ENCODE measurements at regions not wholly inside any gene's neighbourhood (a gene's known extent, or its start where the extent isn't known, plus 50 kb on each side); places are given as distances from the start of the nearest gene placed in this dataset.

GRCh38 chrX:13933352-13933751 is 96.3 kb downstream of the GEMIN8 start:
- TF ChIP-seq CTCF (IDR thresholded peaks at IDR 0.05) (no peak), POLR2A (IDR thresholded peaks at IDR 0.05) (no peak)

All from vagina (tissue), 2 donors.